ENCODE measurements at regions not wholly inside any gene's neighbourhood (a gene's known extent, or its start where the extent isn't known, plus 50 kb on each side); places are given as distances from the start of the nearest gene placed in this dataset.

DNA sequence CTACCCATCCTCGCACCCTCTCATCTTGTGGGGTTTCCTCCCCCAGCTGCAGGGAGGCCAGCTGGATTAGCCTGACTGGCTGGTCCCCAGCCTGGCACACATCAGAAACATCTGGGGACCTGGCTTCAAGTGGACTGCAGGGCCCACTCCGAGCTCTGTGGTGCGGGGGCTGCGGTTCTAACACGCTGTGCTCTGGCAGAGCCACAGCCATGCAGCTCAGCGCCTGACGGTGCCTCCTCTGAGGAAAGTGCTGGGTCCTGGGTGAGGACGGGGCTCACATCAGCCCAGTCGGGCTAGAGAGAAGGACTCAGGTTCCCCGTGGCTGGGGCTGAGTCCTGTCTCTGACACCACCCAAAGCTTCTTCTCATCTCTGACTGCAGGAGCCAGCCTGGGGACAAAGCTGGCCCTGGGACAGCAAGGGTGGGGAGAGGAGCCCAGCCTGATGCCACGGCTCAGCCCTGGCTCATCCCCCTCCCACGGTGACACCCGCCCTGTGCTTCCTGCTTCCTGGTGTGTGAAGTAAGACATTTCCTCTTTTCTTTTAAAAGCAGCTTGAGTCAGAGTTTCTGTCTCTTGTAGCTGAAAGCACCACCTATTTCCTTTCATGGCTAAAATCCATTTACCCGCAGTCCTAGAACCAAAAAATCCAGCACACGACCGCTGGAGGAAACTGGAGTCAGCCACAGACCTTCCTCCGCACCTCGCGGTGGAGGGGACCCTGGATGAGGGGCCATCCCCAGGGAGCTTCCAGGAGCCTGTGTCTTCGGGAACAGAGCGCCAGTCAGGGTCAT, 127.4 kb upstream of the AFDN start:
- TF ChIP-seq, protein P1, sequence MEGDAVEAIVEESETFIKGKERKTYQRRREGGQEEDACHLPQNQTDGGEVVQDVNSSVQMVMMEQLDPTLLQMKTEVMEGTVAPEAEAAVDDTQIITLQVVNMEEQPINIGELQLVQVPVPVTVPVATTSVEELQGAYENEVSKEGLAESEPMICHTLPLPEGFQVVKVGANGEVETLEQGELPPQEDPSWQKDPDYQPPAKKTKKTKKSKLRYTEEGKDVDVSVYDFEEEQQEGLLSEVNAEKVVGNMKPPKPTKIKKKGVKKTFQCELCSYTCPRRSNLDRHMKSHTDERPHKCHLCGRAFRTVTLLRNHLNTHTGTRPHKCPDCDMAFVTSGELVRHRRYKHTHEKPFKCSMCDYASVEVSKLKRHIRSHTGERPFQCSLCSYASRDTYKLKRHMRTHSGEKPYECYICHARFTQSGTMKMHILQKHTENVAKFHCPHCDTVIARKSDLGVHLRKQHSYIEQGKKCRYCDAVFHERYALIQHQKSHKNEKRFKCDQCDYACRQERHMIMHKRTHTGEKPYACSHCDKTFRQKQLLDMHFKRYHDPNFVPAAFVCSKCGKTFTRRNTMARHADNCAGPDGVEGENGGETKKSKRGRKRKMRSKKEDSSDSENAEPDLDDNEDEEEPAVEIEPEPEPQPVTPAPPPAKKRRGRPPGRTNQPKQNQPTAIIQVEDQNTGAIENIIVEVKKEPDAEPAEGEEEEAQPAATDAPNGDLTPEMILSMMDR (IDR thresholded peaks at IDR 0.05; ENCODE audit: low read length), result no peak
- no peak for TF ChIP-seq EZH2 (IDR thresholded peaks at IDR 0.05; ENCODE audit: borderline replicate concordance, low read length)

Data from OCI-LY1 (cell line).